H1 (cell line): ENCODE measurements at regions not wholly inside any gene's neighbourhood (a gene's known extent, or its start where the extent isn't known, plus 50 kb on each side); places are given as distances from the start of the nearest gene placed in this dataset.

Source experiments
- BCL11A ChIP-seq, 2 experiments: IDR thresholded peaks; one replicate each; pipeline ENCODE4 v1.6.1; 2011; ENCODE audit warnings: low read depth in 2 of 2, low read length in 2 of 2, mild to moderate bottlenecking in 2 of 2
- EP300 ChIP-seq, 2 experiments: IDR thresholded peaks; 1 replicate in 1 of 2; 2 replicates in 1 of 2; pipeline ENCODE4 v1.6.1; 2011 to 2012; ENCODE audit warnings: low read depth in 2 of 2, low read length in 2 of 2, mild to moderate bottlenecking in 2 of 2, borderline replicate concordance in 1 of 2, inconsistent platforms in 1 of 2, moderate library complexity in 1 of 2
- SP1 ChIP-seq: IDR thresholded peaks from 2 replicates; pipeline ENCODE4 v1.6.1; 2011; ENCODE audit warnings: low read depth, low read length
- TF ChIP-seq, protein P1 (sequence below), 3 experiments: IDR thresholded peaks; 1 replicate in 2 of 3; 2 replicates in 1 of 3; pipeline versions ENCODE4 v1.5.1 to v1.6.1; 2011; ENCODE audit warnings: low read length in 3 of 3, mild to moderate bottlenecking in 3 of 3, inconsistent platforms in 2 of 3, low read depth in 1 of 3, moderate library complexity in 1 of 3; ENCODE audit not compliant: insufficient read depth in 1 of 3; ENCODE audit errors: control extremely low read depth in 1 of 3

DNA sequence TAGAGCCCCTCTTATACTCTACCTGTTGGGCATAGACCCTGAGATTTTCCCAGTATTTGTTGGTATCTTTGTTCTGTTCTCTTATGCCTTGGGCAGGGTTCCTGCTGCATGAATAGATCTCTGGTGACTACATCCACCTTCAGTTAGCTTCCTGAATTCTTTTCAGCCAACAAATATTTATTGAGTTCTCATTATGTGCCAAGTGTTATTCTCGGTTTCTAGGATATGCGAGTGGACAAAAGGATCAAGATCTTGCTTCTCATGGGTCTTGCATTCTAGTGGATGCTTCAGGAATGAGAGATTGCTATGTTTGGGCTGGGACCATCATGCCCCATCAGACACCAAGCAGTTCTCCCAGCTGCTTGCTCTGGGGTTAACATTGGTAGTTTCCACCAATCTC is 340.0 kb downstream of the METTL15 start:
- no peak for TF ChIP-seq EP300 (IDR thresholded peaks at IDR 0.05; ENCODE audit: borderline replicate concordance in 1 of 2, low read depth in 2 of 2, low read length in 2 of 2)
- TF ChIP-seq, protein P1, sequence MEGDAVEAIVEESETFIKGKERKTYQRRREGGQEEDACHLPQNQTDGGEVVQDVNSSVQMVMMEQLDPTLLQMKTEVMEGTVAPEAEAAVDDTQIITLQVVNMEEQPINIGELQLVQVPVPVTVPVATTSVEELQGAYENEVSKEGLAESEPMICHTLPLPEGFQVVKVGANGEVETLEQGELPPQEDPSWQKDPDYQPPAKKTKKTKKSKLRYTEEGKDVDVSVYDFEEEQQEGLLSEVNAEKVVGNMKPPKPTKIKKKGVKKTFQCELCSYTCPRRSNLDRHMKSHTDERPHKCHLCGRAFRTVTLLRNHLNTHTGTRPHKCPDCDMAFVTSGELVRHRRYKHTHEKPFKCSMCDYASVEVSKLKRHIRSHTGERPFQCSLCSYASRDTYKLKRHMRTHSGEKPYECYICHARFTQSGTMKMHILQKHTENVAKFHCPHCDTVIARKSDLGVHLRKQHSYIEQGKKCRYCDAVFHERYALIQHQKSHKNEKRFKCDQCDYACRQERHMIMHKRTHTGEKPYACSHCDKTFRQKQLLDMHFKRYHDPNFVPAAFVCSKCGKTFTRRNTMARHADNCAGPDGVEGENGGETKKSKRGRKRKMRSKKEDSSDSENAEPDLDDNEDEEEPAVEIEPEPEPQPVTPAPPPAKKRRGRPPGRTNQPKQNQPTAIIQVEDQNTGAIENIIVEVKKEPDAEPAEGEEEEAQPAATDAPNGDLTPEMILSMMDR (IDR thresholded peaks at IDR 0.05; ENCODE audit: control extremely low read depth in 1 of 3, insufficient read depth in 1 of 3, low read depth in 1 of 3, low read length in 3 of 3), result no peak
- TF ChIP-seq SP1, result no peak
- TF ChIP-seq BCL11A (IDR thresholded peaks at IDR 0.05; ENCODE audit: low read depth in 2 of 2, low read length in 2 of 2), result no peak
